ENCODE measurements at regions not wholly inside any gene's neighbourhood (a gene's known extent, or its start where the extent isn't known, plus 50 kb on each side); places are given as distances from the start of the nearest gene placed in this dataset.

GRCh38 chr2:166768393-166769123, 119.7 kb upstream of the XIRP2 start:
- TF ChIP-seq CTCF (IDR thresholded peaks at IDR 0.05) (no peak), POLR2A (IDR thresholded peaks at IDR 0.05) (no peak)
